Mesenchymal stem cell (in vitro differentiated cells and primary cell): ENCODE measurements at regions not wholly inside any gene's neighbourhood (a gene's known extent, or its start where the extent isn't known, plus 50 kb on each side); places are given as distances from the start of the nearest gene placed in this dataset. TPM values are rescaled to one million over a fixed set of nuclear protein-coding genes. Genes with fewer than 3 reads are reported as not detected.

ENCODE experiments used
- small RNA-seq: library from polyadenylated mRNA; stranded (forward); fragments of <200 nt; extraction: miRNeasy Mini kit (QIAGEN cat#:217004); gene quantifications from one replicate; pipeline ENCODE3, GENCODE V24; 2013; ENCODE audit warnings: low read depth

Small RNAs in the stretch of these regions (small RNA-seq; reads per million reads assigned to genes)
- gene AL390123.1 (not detected), gene RNA5SP326 (not detected), gene RNU5B-6P (not detected), gene RNU6-839P (not detected)
